GM12878 (cell line): ENCODE measurements at regions not wholly inside any gene's neighbourhood (a gene's known extent, or its start where the extent isn't known, plus 50 kb on each side); places are given as distances from the start of the nearest gene placed in this dataset.

Experiments
- ATAC-seq: fragments of 200-7000 bp; cut with Tn5 transposase; 3 replicates; pipeline ENCODE4 v1.9.1; 2020; ENCODE audit warnings: mild to moderate bottlenecking, moderate library complexity
- BruUV-seq: library from RNA; stranded (reverse); fragments of 400-500 nt; replicated peaks from 2 replicates; lab custom pipeline; 2021; lab: Mats Ljungman, UMichigan
- CTCF ChIA-PET: fragments of 300-600 bp; sonication (Branson Sonifier 250); formaldehyde crosslinking; extraction: SDS; loops from one replicate; lab custom pipeline; 2021; ENCODE audit warnings: inconsistent platforms; lab: Yijun Ruan, JAX
- POLR2A ChIA-PET: fragments of 350-600 bp; formaldehyde crosslinking; extraction: SDS; loops from one replicate; lab custom pipeline; 2021; ENCODE audit warnings: inconsistent platforms; lab: Charles Lee
- RAD21 ChIA-PET: fragments of 300-600 bp; sonication (Branson Sonifier 250); formaldehyde crosslinking; loops from one replicate; lab custom pipeline; 2023; ENCODE audit warnings: antibody characterized with exemption; ENCODE audit not compliant: unreplicated experiment; lab: Charles Lee
- SMC1A ChIA-PET: fragments of 300-600 bp; sonication (Branson Sonifier 250); formaldehyde crosslinking; loops from one replicate; lab custom pipeline; 2023; ENCODE audit not compliant: unreplicated experiment, uncharacterized antibody; lab: Charles Lee
- DNase-seq: peaks from one replicate; pipeline ENCODE4 v3.0.0-alpha.2; 2011; ENCODE audit warnings: low read depth, low spot score
- FAIRE-seq: peaks from 3 replicates; lab custom pipeline; 2011; peaks lifted over from hg19 to GRCh38; lab: Jason Lieb, UNC
- H2AFZ ChIP-seq: 2 replicates; pipeline ENCODE4 v1.6.0; 2011; ENCODE audit warnings: low read depth, low read length, control low read depth; ENCODE audit not compliant: control insufficient read depth
- H3K27ac ChIP-seq: 2 replicates; pipeline ENCODE4 v1.5.1; 2011; ENCODE audit warnings: control low read depth; ENCODE audit not compliant: control insufficient read depth, insufficient read depth
- H3K27me3 ChIP-seq, 2 experiments: replicated peaks in 1 of 2; 2 replicates each; pipeline versions ENCODE4 v1.6.0 to v1.6.1; 2011; ENCODE audit warnings: low read length in 1 of 2; ENCODE audit not compliant: control insufficient read depth in 2 of 2, insufficient read depth in 2 of 2
- H3K36me3 ChIP-seq, 2 experiments: 2 replicates each; pipeline ENCODE4 v1.5.1; 2011; ENCODE audit warnings: low read length in 1 of 2; ENCODE audit not compliant: control insufficient read depth in 2 of 2, insufficient read depth in 2 of 2
- H3K4me1 ChIP-seq: 2 replicates; pipeline ENCODE4 v1.6.1; 2011; ENCODE audit warnings: mild to moderate bottlenecking, low read length, moderate library complexity, mixed read lengths; ENCODE audit not compliant: control insufficient read depth, insufficient read depth
- H3K4me2 ChIP-seq: 2 replicates; pipeline ENCODE4 v1.6.0; 2011; ENCODE audit warnings: control low read depth; ENCODE audit not compliant: control insufficient read depth, insufficient read depth
- H3K4me3 ChIP-seq: fragments of 200-600 bp; sonication (generic); 2 replicates; pipeline ENCODE4 v1.5.1; 2016
- H3K79me2 ChIP-seq: 2 replicates; pipeline ENCODE4 v1.6.0; 2011; ENCODE audit warnings: low read length; ENCODE audit not compliant: control insufficient read depth, insufficient read depth
- H3K9ac ChIP-seq: 2 replicates; pipeline ENCODE4 v1.8.0; 2011; ENCODE audit warnings: low read length, control low read depth, mixed read lengths; ENCODE audit not compliant: control insufficient read depth, insufficient read depth
- H3K9me3 ChIP-seq: replicated peaks from 3 replicates; pipeline ENCODE4 v1.5.1; 2011; ENCODE audit warnings: mild to moderate bottlenecking, low read length; ENCODE audit not compliant: control insufficient read depth, insufficient read depth
- H4K20me1 ChIP-seq: 2 replicates; pipeline ENCODE4 v1.6.0; 2011; ENCODE audit not compliant: control insufficient read depth, insufficient read depth
- BMI1 ChIP-seq: fragments of 450-650 bp; IDR thresholded peaks from 2 replicates; pipeline ENCODE4 v1.6.1; 2016; ENCODE audit warnings: mild to moderate bottlenecking, moderate library complexity, borderline replicate concordance
- CBX3 ChIP-seq: fragments of 200-600 bp; sonication (generic); IDR thresholded peaks from 2 replicates; pipeline ENCODE4 v1.6.1; 2016; ENCODE audit warnings: low read depth, borderline replicate concordance
- CHD1 ChIP-seq: IDR thresholded peaks from 2 replicates; pipeline ENCODE4 v1.6.1; 2012; ENCODE audit warnings: low read depth, low read length, improper control_type of control experiment
- FOXK2 ChIP-seq: fragments of 450-650 bp; IDR thresholded peaks from 2 replicates; pipeline ENCODE4 v1.6.1; 2017; ENCODE audit warnings: mild to moderate bottlenecking, moderate library complexity
- GATAD2B ChIP-seq: fragments of 450-650 bp; conservative IDR thresholded peaks from 2 replicates; pipeline ENCODE4 v1.6.1; 2017; ENCODE audit warnings: low read depth, mild to moderate bottlenecking, moderate library complexity
- JUND ChIP-seq: IDR thresholded peaks from 2 replicates; pipeline ENCODE4 v1.6.1; 2012; ENCODE audit warnings: low read depth, mild to moderate bottlenecking, low read length, improper control_type of control experiment, moderate library complexity
- MEF2A ChIP-seq: IDR thresholded peaks from 2 replicates; pipeline ENCODE4 v1.6.1; 2011; ENCODE audit warnings: low read depth, mild to moderate bottlenecking, low read length, moderate library complexity; ENCODE audit not compliant: insufficient read depth
- MTA3 ChIP-seq: IDR thresholded peaks from 2 replicates; pipeline ENCODE4 v1.6.1; 2012; ENCODE audit warnings: low read length, inconsistent platforms, borderline replicate concordance
- PAX5 ChIP-seq: IDR thresholded peaks from 2 replicates; pipeline ENCODE4 v1.6.1; 2011; ENCODE audit warnings: low read depth, low read length, borderline replicate concordance
- RCOR1 ChIP-seq: conservative IDR thresholded peaks from 2 replicates; pipeline ENCODE4 v1.6.1; 2012; ENCODE audit warnings: low read depth, low read length, improper control_type of control experiment
- SREBF1 ChIP-seq: IDR thresholded peaks from 2 replicates; pipeline ENCODE4 v1.6.1; 2012; ENCODE audit warnings: mild to moderate bottlenecking, low read length
- TAF1 ChIP-seq: IDR thresholded peaks from 2 replicates; pipeline ENCODE4 v1.6.1; 2011; ENCODE audit warnings: mild to moderate bottlenecking, low read depth, low read length, borderline replicate concordance
- TCF3 ChIP-seq: IDR thresholded peaks from 2 replicates; pipeline ENCODE4 v1.6.1; 2012; ENCODE audit warnings: low read depth, mild to moderate bottlenecking, low read length, borderline replicate concordance; ENCODE audit not compliant: insufficient read depth
- TCF7 ChIP-seq: IDR thresholded peaks from 2 replicates; pipeline ENCODE4 v1.6.1; 2014; ENCODE audit warnings: antibody characterized with exemption, borderline replicate concordance
- ZZZ3 ChIP-seq: IDR thresholded peaks from 2 replicates; pipeline ENCODE4 v1.6.1; 2011; ENCODE audit warnings: low read depth; ENCODE audit not compliant: control insufficient read depth, insufficient read length
- WGBS: methylation state at CpG from one replicate; pipeline ENCODE4 v1.1.6; 2016; ENCODE audit warnings: low lambda C conversion rate; ENCODE audit not compliant: insufficient replicate concordance, insufficient coverage; ENCODE audit errors: missing lambda C conversion rate; 5-methylcytosine and 5-hydroxymethylcytosine counted together
- in situ Hi-C: fragments of 300-500 bp; cut with MboI; formaldehyde crosslinking; loops from 9 replicates; pipeline ENCODE4 v1.14.3; 2018; ENCODE audit warnings: mixed read lengths
- intact Hi-C: fragments of 100-400 bp; cut with micrococcal nuclease; formaldehyde crosslinking; loops from one replicate; pipeline ENCODE4 v1.14.2; 2022; ENCODE audit not compliant: unreplicated experiment
- TF ChIP-seq, protein P1 (sequence below): IDR thresholded peaks from 2 replicates; pipeline ENCODE4 v1.6.1; 2012; ENCODE audit warnings: low read depth, low read length, improper control_type of control experiment

DNA sequence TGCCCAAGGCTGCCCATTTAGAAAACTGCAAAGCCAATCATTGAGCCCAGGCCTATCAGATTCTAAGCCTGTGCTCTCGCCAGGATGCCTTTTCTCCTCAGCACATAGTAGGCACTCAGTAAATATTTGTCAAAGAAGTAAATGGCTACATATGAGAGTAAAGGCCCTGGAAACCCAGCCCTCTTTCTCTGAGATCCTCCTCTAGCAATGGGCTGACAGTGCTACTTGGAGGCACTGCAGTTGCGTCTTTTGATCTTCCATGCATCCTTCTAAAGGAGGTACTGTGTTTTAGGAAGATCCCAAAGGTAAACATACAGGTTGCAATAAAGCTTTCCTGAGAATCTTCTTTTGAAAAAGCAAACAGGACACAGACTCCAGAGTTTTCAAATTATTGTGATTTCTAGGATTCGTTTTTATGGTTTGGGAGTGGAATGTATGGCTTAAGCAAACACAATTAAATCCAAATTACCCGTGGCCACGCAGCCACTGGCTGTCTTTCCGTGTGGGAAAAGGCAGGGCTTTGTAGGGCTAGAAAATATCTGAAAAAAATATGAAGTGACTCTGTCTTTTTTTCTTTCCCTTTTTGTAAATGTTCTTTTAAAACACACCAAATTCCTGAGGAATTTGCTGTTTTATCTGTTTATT lies 151.3 kb upstream of the BMPER start:
- Histone ChIP-seq H3K4me3 (no peak overlapping the region), H2AFZ (no peak overlapping the region), H3K9ac (no peak overlapping the region), H3K79me2 (no peaks in the 10 kb centered on the region), H3K27me3 (no peaks in the 10 kb centered on the region), H3K9me3 (no peaks in the 10 kb centered on the region), H3K4me1 (peaks cover 9% of the 10 kb centered on the region; the same call in 1 of the 2 replicates), H3K27ac (no peak overlapping the region), H3K4me2 (no peak overlapping the region), H4K20me1 (no peaks in the 10 kb centered on the region), H3K36me3 (no peaks in the 10 kb centered on the region)
- ChIA-PET RAD21 (interaction anchor here (1.5 kb wide), 1 partner anchor 179 kb away, joined by 3 read pairs; no protein-coding TSS in a partner anchor), CTCF (no interaction called here), POLR2A (no interaction called here), SMC1A (no interaction called here)
- in situ Hi-C loops, result no loop called here
- intact Hi-C loops, result no loop called here
- TF ChIP-seq CHD1 (no peak), RCOR1 (no peak), PAX5 (no peak), CBX3 (no peak), TAF1 (no peak), TCF7 (no peak), ZZZ3 (no peak), TCF3 (no peak), MEF2A (no peak), SREBF1 (no peak), MTA3 (no peak), JUND (no peak), BMI1 (no peak), FOXK2 (no peak), GATAD2B (no peak)
- TF ChIP-seq, protein P1, sequence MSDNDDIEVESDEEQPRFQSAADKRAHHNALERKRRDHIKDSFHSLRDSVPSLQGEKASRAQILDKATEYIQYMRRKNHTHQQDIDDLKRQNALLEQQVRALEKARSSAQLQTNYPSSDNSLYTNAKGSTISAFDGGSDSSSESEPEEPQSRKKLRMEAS, result no peak
- DNase-seq (no peak), ATAC-seq (no peak), FAIRE-seq (no peak)
- no TSS peak for BruUV-seq
- WGBS, result 9% methylated on average over 6 of the region's 6 CpGs
